MM.1S (cell line): ENCODE measurements at regions not wholly inside any gene's neighbourhood (a gene's known extent, or its start where the extent isn't known, plus 50 kb on each side); places are given as distances from the start of the nearest gene placed in this dataset.

Experiments
- DNase-seq: peaks from one replicate; pipeline ENCODE4 v3.0.0-alpha.2; 2015
- H2AFZ ChIP-seq: fragments of 300-600 bp; sonication (generic); 2 replicates; pipeline ENCODE4 v1.6.0; 2016; ENCODE audit warnings: antibody characterized with exemption, low read length
- H3F3A ChIP-seq: fragments of 300-600 bp; sonication (generic); 2 replicates; pipeline ENCODE4 v1.6.1; 2016; ENCODE audit warnings: mild to moderate bottlenecking, antibody characterized with exemption, low read length, moderate library complexity, mixed read lengths; ENCODE audit not compliant: insufficient read depth
- H3K27ac ChIP-seq: fragments of 300-600 bp; sonication (generic); 2 replicates; pipeline ENCODE4 v1.5.1; 2016; ENCODE audit warnings: mild to moderate bottlenecking, low read length
- H3K27me3 ChIP-seq: fragments of 300-600 bp; sonication (generic); replicated peaks from 2 replicates; pipeline ENCODE4 v1.6.0; 2016; ENCODE audit warnings: low read length; ENCODE audit not compliant: insufficient read depth
- H3K36me3 ChIP-seq: fragments of 300-600 bp; sonication (generic); replicated peaks from 2 replicates; pipeline ENCODE4 v1.6.1; 2016; ENCODE audit warnings: mild to moderate bottlenecking, low read length, mixed read lengths; ENCODE audit not compliant: insufficient read depth
- H3K4me1 ChIP-seq: fragments of 300-600 bp; sonication (generic); 2 replicates; pipeline ENCODE4 v1.6.1; 2016; ENCODE audit warnings: low read length, mixed read lengths
- H3K4me2 ChIP-seq: fragments of 300-600 bp; sonication (generic); 2 replicates; pipeline ENCODE4 v1.6.0; 2016; ENCODE audit warnings: low read depth, low read length
- H3K4me3 ChIP-seq: fragments of 300-600 bp; sonication (generic); 2 replicates; pipeline ENCODE4 v1.5.1; 2016; ENCODE audit warnings: low read length, mixed read lengths
- H3K79me2 ChIP-seq: fragments of 300-600 bp; sonication (generic); 2 replicates; pipeline ENCODE4 v1.6.1; 2016; ENCODE audit warnings: mixed run types, low read length, mixed read lengths
- H3K9ac ChIP-seq: fragments of 300-600 bp; sonication (generic); 2 replicates; pipeline ENCODE4 v1.6.1; 2016; ENCODE audit warnings: low read length, mixed read lengths
- H3K9me2 ChIP-seq: fragments of 300-600 bp; sonication (generic); replicated peaks from 2 replicates; pipeline ENCODE4 v1.6.1; 2016; ENCODE audit warnings: mild to moderate bottlenecking, low read length, mixed read lengths; ENCODE audit not compliant: insufficient read depth
- H3K9me3 ChIP-seq: fragments of 300-600 bp; sonication (generic); replicated peaks from 2 replicates; pipeline ENCODE4 v1.6.1; 2016; ENCODE audit warnings: mild to moderate bottlenecking, low read length, mixed read lengths; ENCODE audit not compliant: insufficient read depth
- H4K20me1 ChIP-seq: fragments of 300-600 bp; sonication (generic); 2 replicates; pipeline ENCODE4 v1.6.1; 2016; ENCODE audit warnings: mild to moderate bottlenecking, low read length, moderate library complexity, mixed read lengths; ENCODE audit not compliant: insufficient read depth
- EZH2 ChIP-seq: fragments of 300-600 bp; sonication (generic); optimal IDR thresholded peaks from 2 replicates; pipeline ENCODE3; 2017; ENCODE audit warnings: low read depth, mild to moderate bottlenecking, antibody characterized with exemption, low read length, mixed read lengths
- EZH2phosphoT487 ChIP-seq: fragments of 300-600 bp; sonication (generic); IDR thresholded peaks from 2 replicates; pipeline ENCODE4 v1.6.1; 2018; ENCODE audit warnings: antibody characterized with exemption, low read length
- TF ChIP-seq, protein P1 (sequence below): fragments of 300-600 bp; sonication (generic); IDR thresholded peaks from 2 replicates; pipeline ENCODE4 v1.5.1; 2016; ENCODE audit warnings: antibody characterized with exemption, low read length, mixed read lengths

DNA sequence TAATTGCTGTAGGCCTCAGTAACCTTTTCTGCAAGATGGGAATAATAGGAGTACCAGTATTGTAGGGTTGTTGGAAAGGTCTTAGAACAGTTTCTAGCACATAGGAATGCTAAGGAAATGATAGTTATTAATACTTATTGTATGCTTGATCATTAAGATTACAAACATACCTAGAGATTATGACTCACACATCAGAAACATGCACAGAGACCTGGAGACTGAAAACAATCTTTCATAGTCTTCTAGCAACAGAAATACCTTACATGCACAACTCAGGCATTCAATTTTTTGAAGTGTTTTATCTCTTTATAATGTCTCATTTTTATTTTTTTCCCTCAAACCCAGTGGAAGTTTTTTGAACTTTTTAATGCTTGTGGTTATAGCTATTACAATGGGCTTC lies 104.4 kb upstream of the ZBTB20 start:
- DNase-seq = no peak
- Histone ChIP-seq H3K27me3 (no peaks in the 10 kb centered on the region), H3K4me1 (no peaks in the 10 kb centered on the region), H3K79me2 (no peaks in the 10 kb centered on the region), H3K4me2 (no peak overlapping the region), H3K27ac (no peak overlapping the region), H3K36me3 (no peaks in the 10 kb centered on the region), H3K9me2 (no peaks in the 10 kb centered on the region), H3K4me3 (no peak overlapping the region), H3K9me3 (no peaks in the 10 kb centered on the region; the same call in 1 of the 2 replicates), H3F3A (no peaks in the 10 kb centered on the region), H4K20me1 (no peaks in the 10 kb centered on the region), H2AFZ (no peak overlapping the region), H3K9ac (no peak overlapping the region)
- no peak for TF ChIP-seq EZH2
- TF ChIP-seq EZH2phosphoT487 = no peak
- TF ChIP-seq, protein P1, sequence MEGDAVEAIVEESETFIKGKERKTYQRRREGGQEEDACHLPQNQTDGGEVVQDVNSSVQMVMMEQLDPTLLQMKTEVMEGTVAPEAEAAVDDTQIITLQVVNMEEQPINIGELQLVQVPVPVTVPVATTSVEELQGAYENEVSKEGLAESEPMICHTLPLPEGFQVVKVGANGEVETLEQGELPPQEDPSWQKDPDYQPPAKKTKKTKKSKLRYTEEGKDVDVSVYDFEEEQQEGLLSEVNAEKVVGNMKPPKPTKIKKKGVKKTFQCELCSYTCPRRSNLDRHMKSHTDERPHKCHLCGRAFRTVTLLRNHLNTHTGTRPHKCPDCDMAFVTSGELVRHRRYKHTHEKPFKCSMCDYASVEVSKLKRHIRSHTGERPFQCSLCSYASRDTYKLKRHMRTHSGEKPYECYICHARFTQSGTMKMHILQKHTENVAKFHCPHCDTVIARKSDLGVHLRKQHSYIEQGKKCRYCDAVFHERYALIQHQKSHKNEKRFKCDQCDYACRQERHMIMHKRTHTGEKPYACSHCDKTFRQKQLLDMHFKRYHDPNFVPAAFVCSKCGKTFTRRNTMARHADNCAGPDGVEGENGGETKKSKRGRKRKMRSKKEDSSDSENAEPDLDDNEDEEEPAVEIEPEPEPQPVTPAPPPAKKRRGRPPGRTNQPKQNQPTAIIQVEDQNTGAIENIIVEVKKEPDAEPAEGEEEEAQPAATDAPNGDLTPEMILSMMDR = no peak

DNA sequence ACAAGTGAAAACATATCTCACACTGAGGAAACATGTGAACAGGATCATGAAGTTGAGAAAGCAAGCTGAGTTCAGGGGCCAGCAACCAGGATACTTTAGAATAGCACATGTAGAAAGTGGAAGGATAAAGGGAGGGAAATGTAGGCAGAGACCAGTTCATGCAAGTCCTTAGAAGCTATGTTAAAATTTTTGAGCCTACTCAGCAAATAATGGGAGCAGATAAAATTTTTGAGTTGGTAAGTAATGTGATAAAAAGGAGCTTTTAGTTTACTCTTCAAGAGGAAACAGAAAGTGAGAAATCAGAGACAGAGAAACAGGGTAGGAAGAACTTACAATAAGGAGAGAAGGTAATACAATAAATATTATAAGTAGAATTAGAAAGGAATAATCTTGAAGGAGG lies 105.6 kb upstream of the ZBTB20 start:
- Histone ChIP-seq H3K4me3 (no peak overlapping the region), H3K27me3 (no peaks in the 10 kb centered on the region), H3K27ac (no peak overlapping the region), H3K9me3 (no peaks in the 10 kb centered on the region), H3K9ac (no peak overlapping the region), H3F3A (no peaks in the 10 kb centered on the region), H3K9me2 (no peaks in the 10 kb centered on the region), H3K4me2 (no peak overlapping the region), H3K36me3 (no peaks in the 10 kb centered on the region), H4K20me1 (no peaks in the 10 kb centered on the region), H3K79me2 (no peaks in the 10 kb centered on the region), H3K4me1 (no peaks in the 10 kb centered on the region), H2AFZ (no peak overlapping the region)
- DNase-seq = no peak
- TF ChIP-seq EZH2 (no peak), EZH2phosphoT487 (no peak)
- TF ChIP-seq, protein P1 = no peak

DNA sequence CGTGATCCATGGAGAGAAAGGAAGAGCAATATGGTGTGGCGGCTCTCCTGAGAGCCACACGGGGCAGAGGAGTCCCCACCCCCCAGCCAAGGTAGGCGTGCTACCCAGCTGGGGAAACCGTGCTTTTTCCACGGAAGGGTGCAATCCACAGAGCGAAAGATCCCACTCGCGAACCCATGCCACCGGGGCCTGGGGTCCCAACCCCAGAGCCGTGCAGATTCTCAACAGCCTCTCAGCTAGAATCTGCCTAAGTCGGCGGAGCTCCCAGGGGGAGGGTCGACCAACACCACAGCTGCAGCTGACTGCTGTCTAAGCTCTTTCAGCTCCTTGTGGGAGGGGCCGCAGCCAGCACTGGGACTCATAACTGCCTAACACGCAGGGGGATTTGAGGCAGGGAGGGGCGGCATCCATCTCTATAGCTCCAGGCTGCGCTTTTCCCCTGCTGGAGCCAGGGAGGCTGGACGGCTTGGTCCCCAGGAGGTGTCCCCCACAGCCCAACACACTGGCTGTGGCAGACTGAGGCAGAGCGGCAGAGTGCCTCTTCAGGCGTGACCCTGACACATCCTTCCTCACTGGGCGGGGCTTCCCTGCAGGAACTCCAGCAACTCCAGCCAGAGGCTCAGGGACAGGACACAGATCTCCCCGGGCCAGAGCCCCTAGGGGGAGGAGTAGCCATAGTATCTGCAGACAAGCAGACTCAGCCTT lies 107.6 kb upstream of the ZBTB20 start:
- H3K79me2 ChIP-seq = no peaks in the 10 kb centered on the region
- no peak overlapping the region for H2AFZ ChIP-seq
- H3K9me2 ChIP-seq = no peaks in the 10 kb centered on the region
- no peak overlapping the region for H3K9ac ChIP-seq
- no peak overlapping the region for H3K4me3 ChIP-seq
- no peak overlapping the region for H3K4me2 ChIP-seq
- H3K27me3 ChIP-seq = no peaks in the 10 kb centered on the region
- H3F3A ChIP-seq = no peaks in the 10 kb centered on the region
- no peaks in the 10 kb centered on the region for H3K9me3 ChIP-seq
- TF ChIP-seq EZH2phosphoT487 = no peak
- TF ChIP-seq EZH2 = no peak
- TF ChIP-seq, protein P1 = no peak
- no peaks in the 10 kb centered on the region for H3K36me3 ChIP-seq
- no peaks in the 10 kb centered on the region for H4K20me1 ChIP-seq
- H3K4me1 ChIP-seq = no peaks in the 10 kb centered on the region
- no peak overlapping the region for H3K27ac ChIP-seq
- DNase-seq = no peak
